Peyer's patch (tissue), 4 donors: ENCODE measurements at regions not wholly inside any gene's neighbourhood (a gene's known extent, or its start where the extent isn't known, plus 50 kb on each side); places are given as distances from the start of the nearest gene placed in this dataset.

Source experiments
- DNase-seq, 3 donors: peaks; one replicate each; pipeline ENCODE4 v3.0.0-alpha.2; 2017 to 2019
- H3K27ac ChIP-seq, 4 donors: fragments of 200-600 bp; sonication (generic); one replicate each; pipeline ENCODE4 v1.5.1; 2016 to 2019
- H3K27me3 ChIP-seq, 2 donors: fragments of 200-600 bp; sonication (generic); one replicate each; pipeline ENCODE4 v1.5.1; 2019
- H3K36me3 ChIP-seq, 3 donors: fragments of 200-600 bp; sonication (generic); one replicate each; pipeline ENCODE4 v1.5.1; 2016 to 2019
- H3K4me1 ChIP-seq, 4 donors: fragments of 200-600 bp; sonication (generic); one replicate each; pipeline ENCODE4 v1.5.1; 2016 to 2019
- H3K4me3 ChIP-seq, 4 donors: fragments of 200-600 bp; sonication (generic); 1 replicate in 3 of 4; 2 replicates in 1 of 4; pipeline ENCODE4 v1.5.1; 2016 to 2019; ENCODE audit warnings: mild to moderate bottlenecking in 1 of 4
- H3K9me3 ChIP-seq, 4 donors: fragments of 200-600 bp; sonication (generic); one replicate each; pipeline ENCODE4 v1.5.1; 2016 to 2019; ENCODE audit warnings: mild to moderate bottlenecking in 1 of 4
- CTCF ChIP-seq, 6 experiments: fragments of 450-650 bp in 4 of 6; fragments of 200-600 bp in 2 of 6; sonication (generic) in 1 of 6; IDR thresholded peaks; one replicate each; pipeline ENCODE4 v1.5.1; 2017 to 2019; ENCODE audit warnings: antibody characterized with exemption in 6 of 6, mild to moderate bottlenecking in 3 of 6, moderate library complexity in 1 of 6
- POLR2A ChIP-seq, 2 donors: fragments of 450-650 bp; IDR thresholded peaks; one replicate each; pipeline ENCODE4 v1.5.1; 2017; ENCODE audit warnings: antibody characterized with exemption in 2 of 2, mild to moderate bottlenecking in 2 of 2, moderate library complexity in 2 of 2

- Histone ChIP-seq H3K9me3 (no peaks in the 10 kb centered on the region), H3K36me3 (no peaks in the 10 kb centered on the region), H3K27ac (no peak overlapping the region), H3K4me1 (peaks cover 0 to 9% (median 0%) of the 10 kb centered on the region in 4 donors), H3K4me3 (no peak overlapping the region), H3K27me3 (no peaks in the 10 kb centered on the region)
- DNase-seq: no peak
- TF ChIP-seq POLR2A (IDR thresholded peaks at IDR 0.05): no peak
- no peak for TF ChIP-seq CTCF (IDR thresholded peaks at IDR 0.05)
Observed at GRCh38 chr9:89799221-89799620, 194.4 kb downstream of the GADD45G start.

- Histone ChIP-seq H3K36me3 (no peaks in the 10 kb centered on the region), H3K9me3 (no peaks in the 10 kb centered on the region), H3K27me3 (no peaks in the 10 kb centered on the region), H3K27ac (no peak overlapping the region), H3K4me1 (peaks cover 0 to 9% (median 0%) of the 10 kb centered on the region in 4 donors), H3K4me3 (no peak overlapping the region)
- no peak for DNase-seq
- TF ChIP-seq POLR2A (IDR thresholded peaks at IDR 0.05): no peak
- no peak for TF ChIP-seq CTCF (IDR thresholded peaks at IDR 0.05)
Observed at GRCh38 chr9:89799766-89800165, 195.0 kb downstream of the GADD45G start.

GRCh38 chr9:89801341-89801740 is 196.5 kb downstream of the GADD45G start:
- Histone ChIP-seq H3K36me3 (no peaks in the 10 kb centered on the region), H3K9me3 (no peaks in the 10 kb centered on the region), H3K27me3 (no peaks in the 10 kb centered on the region), H3K4me1 (peaks cover 0 to 9% (median 0%) of the 10 kb centered on the region in 4 donors), H3K4me3 (no peak overlapping the region), H3K27ac (no peak overlapping the region)
- TF ChIP-seq POLR2A (IDR thresholded peaks at IDR 0.05) (no peak), CTCF (IDR thresholded peaks at IDR 0.05) (no peak)
- no peak for DNase-seq

- Histone ChIP-seq H3K27ac (no peak overlapping the region), H3K4me1 (peaks cover 0 to 9% (median 0%) of the 10 kb centered on the region in 4 donors), H3K4me3 (no peak overlapping the region), H3K9me3 (no peaks in the 10 kb centered on the region), H3K36me3 (no peaks in the 10 kb centered on the region), H3K27me3 (no peaks in the 10 kb centered on the region)
- TF ChIP-seq CTCF (IDR thresholded peaks at IDR 0.05): no peak
- no peak for TF ChIP-seq POLR2A (IDR thresholded peaks at IDR 0.05)
- DNase-seq: no peak
Observed at GRCh38 chr9:89801742-89802670, 197.2 kb downstream of the GADD45G start.

- TF ChIP-seq POLR2A (IDR thresholded peaks at IDR 0.05) (no peak), CTCF (IDR thresholded peaks at IDR 0.05) (no peak)
- Histone ChIP-seq H3K36me3 (no peaks in the 10 kb centered on the region), H3K27me3 (no peaks in the 10 kb centered on the region), H3K4me1 (peaks cover 0 to 9% (median 0%) of the 10 kb centered on the region in 4 donors), H3K27ac (no peak overlapping the region), H3K4me3 (no peak overlapping the region), H3K9me3 (no peaks in the 10 kb centered on the region)
- DNase-seq: no peak
Observed at GRCh38 chr9:89802781-89803355, 198.1 kb downstream of the GADD45G start.
